A673 (cell line): ENCODE measurements at regions not wholly inside any gene's neighbourhood (a gene's known extent, or its start where the extent isn't known, plus 50 kb on each side); places are given as distances from the start of the nearest gene placed in this dataset.

Experiments
- BruUV-seq: library from RNA; stranded (reverse); fragments of 400-500 nt; replicated peaks from 2 replicates; lab custom pipeline; 2021; lab: Mats Ljungman, UMichigan
- CTCF ChIA-PET: fragments of 300-600 bp; sonication (Branson Sonifier 250); formaldehyde crosslinking; loops from one replicate; lab custom pipeline; 2022; ENCODE audit warnings: antibody characterized with exemption; lab: Charles Lee
- POLR2A ChIA-PET: fragments of 300-600 bp; sonication (Branson Sonifier 250); formaldehyde crosslinking; loops from one replicate; lab custom pipeline; 2022; ENCODE audit warnings: antibody characterized with exemption; ENCODE audit not compliant: low non-redundant PET; lab: Charles Lee
- DNase-seq: peaks from one replicate; pipeline ENCODE4 v3.0.0-alpha.2; 2015; ENCODE audit warnings: low spot score
- H3K27ac ChIP-seq: fragments of 200-600 bp; sonication (generic); 2 replicates; pipeline ENCODE4 v1.5.1; 2016; ENCODE audit warnings: mixed run types, low read depth, mild to moderate bottlenecking, mixed read lengths, antibody characterized with exemption, low read length; ENCODE audit not compliant: poor library complexity, severe bottlenecking
- H3K27me3 ChIP-seq: fragments of 200-600 bp; sonication (generic); replicated peaks from 2 replicates; pipeline ENCODE4 v1.6.1; 2017; ENCODE audit warnings: mixed run types, low read depth, mild to moderate bottlenecking, mixed read lengths, antibody characterized with exemption, low read length; ENCODE audit not compliant: insufficient read depth, poor library complexity
- H3K36me3 ChIP-seq: fragments of 200-600 bp; sonication (generic); 2 replicates; pipeline ENCODE4 v1.6.1; 2016; ENCODE audit warnings: mixed run types, mild to moderate bottlenecking, mixed read lengths, antibody characterized with exemption, low read length; ENCODE audit not compliant: insufficient read depth, poor library complexity, severe bottlenecking
- H3K4me1 ChIP-seq: fragments of 200-600 bp; sonication (generic); 2 replicates; pipeline ENCODE4 v1.6.1; 2017; ENCODE audit warnings: mixed run types, mild to moderate bottlenecking, mixed read lengths, antibody characterized with exemption, low read length; ENCODE audit not compliant: insufficient read depth, poor library complexity, severe bottlenecking
- H3K4me3 ChIP-seq: fragments of 200-600 bp; sonication (generic); 2 replicates; pipeline ENCODE4 v1.5.1; 2016; ENCODE audit warnings: low read depth, mixed run types, mild to moderate bottlenecking, mixed read lengths, low read length; ENCODE audit not compliant: poor library complexity, severe bottlenecking
- H3K9me3 ChIP-seq: fragments of 200-600 bp; sonication (generic); 2 replicates; pipeline ENCODE4 v1.6.1; 2016; ENCODE audit warnings: mixed run types, low read depth, mild to moderate bottlenecking, mixed read lengths, antibody characterized with exemption, low read length; ENCODE audit not compliant: poor library complexity, severe bottlenecking
- EZH2 ChIP-seq: fragments of 200-600 bp; sonication (generic); IDR thresholded peaks from 2 replicates; pipeline ENCODE4 v1.6.1; 2017; ENCODE audit warnings: borderline replicate concordance, low read depth, mild to moderate bottlenecking, mixed read lengths, antibody characterized with exemption, low read length; ENCODE audit not compliant: poor library complexity, severe bottlenecking
- intact Hi-C: fragments of 100-400 bp; cut with micrococcal nuclease; formaldehyde crosslinking; loops from one replicate; pipeline ENCODE4 v1.10.0; 2022; ENCODE audit not compliant: unreplicated experiment
- TF ChIP-seq, protein P1 (sequence below): fragments of 300-800, 200-600 bp; sonication (generic); conservative IDR thresholded peaks from 2 replicates; pipeline ENCODE4 v1.5.1; 2017; ENCODE audit warnings: low read depth, mild to moderate bottlenecking, antibody characterized with exemption, low read length, moderate library complexity, mixed read lengths

DNA sequence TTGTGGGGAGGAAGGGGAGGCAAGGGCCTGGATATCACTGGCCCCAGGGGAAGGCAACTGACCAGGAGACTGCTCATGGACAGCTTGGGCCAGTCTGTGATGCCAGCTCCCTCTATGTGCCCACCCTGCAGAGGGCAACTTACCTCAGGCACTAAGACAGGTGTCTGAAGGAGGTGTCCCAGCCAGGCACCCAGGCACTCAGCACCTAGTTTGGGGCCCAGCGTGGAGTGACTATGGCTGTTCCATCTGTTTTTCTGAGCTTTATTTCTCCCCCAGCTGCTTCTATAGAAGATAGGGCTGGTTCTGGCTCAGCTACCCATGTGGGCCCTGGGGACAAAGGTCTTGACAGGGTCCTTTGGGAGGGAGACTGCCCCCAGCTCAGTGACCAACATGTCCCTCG is 150.6 kb upstream of the PCBD1 start:
- Histone ChIP-seq H3K4me3 (no peak overlapping the region), H3K4me1 (no peaks in the 10 kb centered on the region), H3K27ac (no peak overlapping the region), H3K36me3 (no peaks in the 10 kb centered on the region), H3K27me3 (no peaks in the 10 kb centered on the region), H3K9me3 (no peaks in the 10 kb centered on the region)
- TF ChIP-seq EZH2, result no peak
- TF ChIP-seq, protein P1, sequence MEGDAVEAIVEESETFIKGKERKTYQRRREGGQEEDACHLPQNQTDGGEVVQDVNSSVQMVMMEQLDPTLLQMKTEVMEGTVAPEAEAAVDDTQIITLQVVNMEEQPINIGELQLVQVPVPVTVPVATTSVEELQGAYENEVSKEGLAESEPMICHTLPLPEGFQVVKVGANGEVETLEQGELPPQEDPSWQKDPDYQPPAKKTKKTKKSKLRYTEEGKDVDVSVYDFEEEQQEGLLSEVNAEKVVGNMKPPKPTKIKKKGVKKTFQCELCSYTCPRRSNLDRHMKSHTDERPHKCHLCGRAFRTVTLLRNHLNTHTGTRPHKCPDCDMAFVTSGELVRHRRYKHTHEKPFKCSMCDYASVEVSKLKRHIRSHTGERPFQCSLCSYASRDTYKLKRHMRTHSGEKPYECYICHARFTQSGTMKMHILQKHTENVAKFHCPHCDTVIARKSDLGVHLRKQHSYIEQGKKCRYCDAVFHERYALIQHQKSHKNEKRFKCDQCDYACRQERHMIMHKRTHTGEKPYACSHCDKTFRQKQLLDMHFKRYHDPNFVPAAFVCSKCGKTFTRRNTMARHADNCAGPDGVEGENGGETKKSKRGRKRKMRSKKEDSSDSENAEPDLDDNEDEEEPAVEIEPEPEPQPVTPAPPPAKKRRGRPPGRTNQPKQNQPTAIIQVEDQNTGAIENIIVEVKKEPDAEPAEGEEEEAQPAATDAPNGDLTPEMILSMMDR, result no peak
- BruUV-seq, result no TSS peak
- CTCF ChIA-PET, result no interaction called here
- no peak for DNase-seq
- intact Hi-C loops, result no loop called here
- POLR2A ChIA-PET, result no interaction called here

DNA sequence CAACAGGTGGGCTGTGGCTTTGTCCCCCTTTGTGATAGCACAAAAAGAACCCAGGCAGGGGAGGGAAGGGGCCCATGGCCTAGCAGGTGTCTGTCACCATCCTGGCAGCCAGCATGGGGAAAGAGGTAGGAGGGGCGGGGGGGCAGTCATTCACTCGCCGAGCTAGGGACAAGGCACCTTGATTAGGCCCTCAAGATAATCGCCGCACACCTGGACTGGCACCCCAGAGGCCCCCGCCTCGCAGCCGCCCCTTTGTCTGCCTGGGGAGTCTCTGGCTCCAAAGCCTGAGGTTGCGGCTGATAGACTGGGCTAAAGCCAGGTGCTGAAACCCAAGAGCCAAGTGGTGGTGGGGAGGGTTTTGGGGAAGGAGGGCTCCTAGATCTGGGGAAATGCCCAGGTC is 151.2 kb upstream of the PCBD1 start:
- DNase-seq, result no peak
- no peak overlapping the region for H3K4me3 ChIP-seq
- ChIA-PET CTCF (no interaction called here), POLR2A (no interaction called here)
- H3K27me3 ChIP-seq, result no peaks in the 10 kb centered on the region
- H3K27ac ChIP-seq, result no peak overlapping the region
- TF ChIP-seq, protein P1, result no peak
- no peak for TF ChIP-seq EZH2
- no peaks in the 10 kb centered on the region for H3K36me3 ChIP-seq
- no TSS peak for BruUV-seq
- intact Hi-C loops, result no loop called here
- no peaks in the 10 kb centered on the region for H3K9me3 ChIP-seq
- H3K4me1 ChIP-seq, result no peaks in the 10 kb centered on the region

DNA sequence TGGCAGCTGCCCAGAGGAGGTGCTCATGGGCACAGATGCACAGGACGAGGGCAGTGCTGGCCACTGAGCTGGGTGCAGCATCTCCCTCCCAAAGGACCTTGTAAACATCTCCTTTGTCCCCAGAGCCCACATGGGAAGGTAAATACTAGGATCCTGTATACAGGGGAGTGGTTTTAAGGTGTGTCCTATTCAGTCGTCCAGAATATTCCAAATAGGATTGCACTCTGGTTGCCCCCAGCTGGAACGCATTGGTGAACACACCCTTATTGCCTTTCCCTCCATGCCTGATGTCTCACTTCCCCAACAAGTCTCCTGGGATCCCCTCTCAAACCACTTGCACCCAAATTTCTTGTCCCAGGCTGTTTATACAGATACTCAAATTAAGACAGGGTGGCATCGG is 152.0 kb upstream of the PCBD1 start:
- Histone ChIP-seq H3K36me3 (no peaks in the 10 kb centered on the region), H3K4me3 (no peak overlapping the region), H3K4me1 (no peaks in the 10 kb centered on the region), H3K9me3 (no peaks in the 10 kb centered on the region), H3K27ac (no peak overlapping the region), H3K27me3 (no peaks in the 10 kb centered on the region)
- DNase-seq, result no peak
- CTCF ChIA-PET, result no interaction called here
- intact Hi-C loops, result no loop called here
- TF ChIP-seq, protein P1, result no peak
- TF ChIP-seq EZH2, result no peak
- POLR2A ChIA-PET, result no interaction called here
- BruUV-seq, result no TSS peak
